SU-DHL-6 (cell line): ENCODE measurements at regions not wholly inside any gene's neighbourhood (a gene's known extent, or its start where the extent isn't known, plus 50 kb on each side); places are given as distances from the start of the nearest gene placed in this dataset.

Experiments
- H2AFZ ChIP-seq: fragments of 200-600 bp; sonication (generic); 2 replicates; pipeline ENCODE4 v1.6.1; 2014; ENCODE audit warnings: low read depth, mild to moderate bottlenecking, moderate library complexity, mixed read lengths, antibody characterized with exemption, low read length; ENCODE audit not compliant: severe bottlenecking
- H3F3A ChIP-seq: fragments of 200-600 bp; shearing (Covaris generic); 2 replicates; pipeline ENCODE4 v1.6.0; 2016; ENCODE audit warnings: antibody characterized with exemption, mild to moderate bottlenecking; ENCODE audit not compliant: insufficient read depth
- H3K27ac ChIP-seq: fragments of 200-600 bp; sonication (generic); 2 replicates; pipeline ENCODE4 v1.5.1; 2016; ENCODE audit warnings: low read depth, mild to moderate bottlenecking, low read length, moderate library complexity, mixed read lengths
- H3K27me3 ChIP-seq: fragments of 200-600 bp; sonication (generic), shearing (Covaris generic); 2 replicates; pipeline ENCODE4 v1.6.0; 2014; ENCODE audit warnings: mild to moderate bottlenecking, low read length
- H3K36me3 ChIP-seq: fragments of 200-600 bp; sonication (generic); 2 replicates; pipeline ENCODE4 v1.6.1; 2014; ENCODE audit warnings: mild to moderate bottlenecking, low read length, mixed read lengths
- H3K4me2 ChIP-seq: fragments of 300-600, 200-600 bp; shearing (Covaris generic), sonication (generic); 2 replicates; pipeline ENCODE4 v1.6.0; 2014; ENCODE audit warnings: low read length, low read depth, mild to moderate bottlenecking; ENCODE audit not compliant: poor library complexity, severe bottlenecking
- H3K4me3 ChIP-seq: fragments of 200-600 bp; sonication (generic); 2 replicates; pipeline ENCODE4 v1.5.1; 2014; ENCODE audit warnings: antibody characterized with exemption, low read length, mild to moderate bottlenecking, mixed read lengths; ENCODE audit not compliant: insufficient read depth, poor library complexity, severe bottlenecking
- H3K79me2 ChIP-seq: fragments of 200-600 bp; sonication (generic); 2 replicates; pipeline ENCODE4 v1.6.1; 2014; ENCODE audit warnings: mild to moderate bottlenecking, low read length, moderate library complexity; ENCODE audit not compliant: insufficient read depth
- H3K9ac ChIP-seq: fragments of 200-600 bp; sonication (generic); 2 replicates; pipeline ENCODE4 v1.7.0; 2014; ENCODE audit warnings: mild to moderate bottlenecking, low read length
- H3K9me2 ChIP-seq: fragments of 200-600 bp; sonication (generic); replicated peaks from 2 replicates; pipeline ENCODE4 v1.6.1; 2014; ENCODE audit warnings: low read length; ENCODE audit not compliant: insufficient read depth
- H3K9me3 ChIP-seq: fragments of 200-600 bp; sonication (generic); 2 replicates; pipeline ENCODE4 v1.6.1; 2014; ENCODE audit warnings: low read length, mixed read lengths; ENCODE audit not compliant: insufficient read depth
- H4K20me1 ChIP-seq: fragments of 200-600 bp; sonication (generic); 2 replicates; pipeline ENCODE4 v1.6.1; 2014; ENCODE audit warnings: low read depth, mild to moderate bottlenecking, antibody characterized with exemption, low read length, moderate library complexity, mixed read lengths
- CTCF ChIP-seq: fragments of 200-600 bp; sonication (generic); IDR thresholded peaks from one replicate; pipeline ENCODE4 v1.5.1; 2017; ENCODE audit warnings: antibody characterized with exemption, mild to moderate bottlenecking, low read length, moderate library complexity; ENCODE audit not compliant: insufficient read depth, poor library complexity, severe bottlenecking
- EZH2phosphoT487 ChIP-seq: fragments of 200-600 bp; sonication (generic), shearing (Covaris generic); conservative IDR thresholded peaks from 2 replicates; pipeline ENCODE4 v1.6.1; 2018; ENCODE audit warnings: mild to moderate bottlenecking, antibody characterized with exemption, low read length, moderate library complexity, mixed read lengths

GRCh38 chr4:35934320-35934981 lies 309.9 kb downstream of the ARAP2 start:
- H3K4me3 ChIP-seq, result no peak overlapping the region
- H3K27me3 ChIP-seq, result no peaks in the 10 kb centered on the region
- H3K9me3 ChIP-seq, result no peaks in the 10 kb centered on the region
- H3K9me2 ChIP-seq, result no peaks in the 10 kb centered on the region
- no peak overlapping the region for H2AFZ ChIP-seq
- no peak overlapping the region for H3K27ac ChIP-seq
- no peaks in the 10 kb centered on the region for H3K79me2 ChIP-seq
- H4K20me1 ChIP-seq, result no peaks in the 10 kb centered on the region
- H3K36me3 ChIP-seq, result no peaks in the 10 kb centered on the region
- H3K9ac ChIP-seq, result no peak overlapping the region
- TF ChIP-seq CTCF (no peak), EZH2phosphoT487 (no peak)
- H3K4me2 ChIP-seq, result no peak overlapping the region
- no peaks in the 10 kb centered on the region for H3F3A ChIP-seq

- Histone ChIP-seq H3K36me3 (no peaks in the 10 kb centered on the region), H3K4me2 (peak overlapping the region; percentile 13), H2AFZ (no peak overlapping the region), H3K9ac (no peak overlapping the region), H4K20me1 (no peaks in the 10 kb centered on the region), H3K79me2 (no peaks in the 10 kb centered on the region), H3K27me3 (no peaks in the 10 kb centered on the region), H3K27ac (no peak overlapping the region), H3K9me3 (no peaks in the 10 kb centered on the region), H3K9me2 (no peaks in the 10 kb centered on the region), H3K4me3 (no peak overlapping the region), H3F3A (no peaks in the 10 kb centered on the region)
- no peak for TF ChIP-seq EZH2phosphoT487
- TF ChIP-seq CTCF, result no peak
Measured at GRCh38 chr4:35938936-35939335, 305.4 kb downstream of the ARAP2 start.

GRCh38 chr4:35939751-35940150 lies 304.6 kb downstream of the ARAP2 start:
- Histone ChIP-seq H3K36me3 (no peaks in the 10 kb centered on the region), H3K9me3 (no peaks in the 10 kb centered on the region), H3F3A (no peaks in the 10 kb centered on the region), H3K4me2 (no peak overlapping the region), H3K27ac (no peak overlapping the region), H3K27me3 (no peaks in the 10 kb centered on the region), H4K20me1 (no peaks in the 10 kb centered on the region), H3K79me2 (no peaks in the 10 kb centered on the region), H3K9ac (no peak overlapping the region), H3K9me2 (no peaks in the 10 kb centered on the region), H3K4me3 (no peak overlapping the region), H2AFZ (no peak overlapping the region)
- TF ChIP-seq EZH2phosphoT487 (no peak), CTCF (no peak)
